Adrenal gland (tissue), 9 donors: ENCODE measurements at regions not wholly inside any gene's neighbourhood (a gene's known extent, or its start where the extent isn't known, plus 50 kb on each side); places are given as distances from the start of the nearest gene placed in this dataset.

Experiments
- DNase-seq, 7 donors: peaks; one replicate each; pipeline ENCODE4 v3.0.0-alpha.2; 2019 to 2020
- H3K27ac ChIP-seq, 5 donors: fragments of 200-600 bp; sonication (generic) in 4 of 5; 1 replicate in 3 of 5; 2 replicates in 2 of 5; pipeline versions ENCODE4 v1.5.1 to v1.8.0; 2016 to 2020; ENCODE audit warnings: mild to moderate bottlenecking in 1 of 5
- H3K27me3 ChIP-seq: fragments of 200-600 bp; 2 replicates; pipeline ENCODE4 v1.8.0; 2021
- H3K36me3 ChIP-seq, 2 donors: fragments of 200-600 bp; replicated peaks in 1 of 2; 1 replicate in 1 of 2; 2 replicates in 1 of 2; pipeline versions ENCODE4 v1.5.1 to v1.8.0; 2018 to 2022
- H3K4me1 ChIP-seq, 2 donors: fragments of 200-600 bp; replicated peaks in 1 of 2; 1 replicate in 1 of 2; 2 replicates in 1 of 2; pipeline versions ENCODE4 v1.5.1 to v1.8.0; 2018 to 2021
- H3K4me3 ChIP-seq, 4 donors: fragments of 200-600 bp; sonication (generic) in 3 of 4; one replicate each; pipeline ENCODE4 v1.5.1; 2016 to 2018
- H3K9me3 ChIP-seq, 3 donors: fragments of 200-600 bp; sonication (generic) in 1 of 3; replicated peaks in 1 of 3; 1 replicate in 2 of 3; 2 replicates in 1 of 3; pipeline versions ENCODE4 v1.5.1 to v1.8.0; 2016 to 2021
- POLR2A ChIP-seq, 2 donors: fragments of 450-650 bp; IDR thresholded peaks; one replicate each; pipeline ENCODE4 v1.6.1; 2017; ENCODE audit warnings: antibody characterized with exemption in 2 of 2, mild to moderate bottlenecking in 2 of 2, moderate library complexity in 1 of 2
- WGBS, 4 donors: extraction: QIAGEN DNeasy Blood & Tissue Kit in 2 of 4; methylation state at CpG; one replicate each; pipeline versions ENCODE4 v1.1.5 to v1.1.7; 2013 to 2017; 5-methylcytosine and 5-hydroxymethylcytosine counted together
- intact Hi-C, 2 donors: fragments of 100-400 bp; cut with DNase I; formaldehyde crosslinking; loops; one replicate each; pipeline versions ENCODE4 v1.14.1 to v1.15.0; 2022 to 2023
- TF ChIP-seq, protein P1 (sequence below), 6 experiments: fragments of 450-650 bp in 4 of 6; fragments of 200-600 bp in 2 of 6; sonication (generic) in 1 of 6; IDR thresholded peaks; 1 replicate in 5 of 6; 2 replicates in 1 of 6; pipeline versions ENCODE4 v1.5.1 to v1.8.0; 2016 to 2021; ENCODE audit warnings: antibody characterized with exemption in 6 of 6, mild to moderate bottlenecking in 2 of 6, moderate library complexity in 1 of 6
- donor health status: healthy with polysubstance abuse.
- donor health status: Bipolar disorder and iron deficiency.
- donor health status: DM: yes; HTN: yes; CAD: no.
- donor health status: DM: no; HTN: no; CAD: no.
- donor health status: DM: no; HTN: no; CAD: no.

DNA sequence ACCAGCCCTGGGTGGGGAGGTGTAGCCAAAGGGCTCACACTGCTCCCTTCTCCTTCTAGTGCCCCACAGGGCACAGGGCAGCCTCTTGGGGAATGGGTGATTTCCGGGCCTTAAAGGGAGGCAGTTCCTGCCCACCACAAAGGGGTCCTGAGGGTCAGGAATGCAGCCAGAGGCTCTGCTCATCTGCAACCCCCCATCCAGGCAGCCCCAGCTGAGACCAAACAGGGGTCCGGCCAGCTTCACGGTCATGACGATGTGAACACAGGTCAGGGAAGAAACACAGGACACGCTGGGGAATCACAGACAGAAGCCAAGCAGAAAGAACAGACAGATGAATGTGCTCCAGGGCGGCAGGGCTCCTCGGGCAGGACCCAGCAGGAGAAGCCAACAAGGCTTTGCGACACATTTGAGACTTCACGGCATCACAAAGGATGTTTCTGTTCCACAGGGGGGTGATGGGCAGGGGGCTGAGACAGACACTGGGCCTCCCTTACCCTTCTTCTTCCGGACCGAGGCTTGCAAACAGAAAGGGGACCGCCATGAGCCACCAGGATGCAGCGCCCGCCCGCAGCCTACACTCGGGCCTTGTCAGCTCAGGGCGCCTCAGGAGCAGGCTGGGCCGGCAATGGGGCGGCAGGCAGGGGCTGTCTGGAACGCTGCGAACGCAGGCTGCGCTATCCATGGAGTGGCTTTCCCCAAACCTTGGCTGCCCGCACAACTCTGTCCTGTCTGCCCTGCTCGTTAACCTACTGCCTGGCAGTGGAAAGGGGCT lies 101.9 kb downstream of the CTTN start:
- TF ChIP-seq, protein P1, sequence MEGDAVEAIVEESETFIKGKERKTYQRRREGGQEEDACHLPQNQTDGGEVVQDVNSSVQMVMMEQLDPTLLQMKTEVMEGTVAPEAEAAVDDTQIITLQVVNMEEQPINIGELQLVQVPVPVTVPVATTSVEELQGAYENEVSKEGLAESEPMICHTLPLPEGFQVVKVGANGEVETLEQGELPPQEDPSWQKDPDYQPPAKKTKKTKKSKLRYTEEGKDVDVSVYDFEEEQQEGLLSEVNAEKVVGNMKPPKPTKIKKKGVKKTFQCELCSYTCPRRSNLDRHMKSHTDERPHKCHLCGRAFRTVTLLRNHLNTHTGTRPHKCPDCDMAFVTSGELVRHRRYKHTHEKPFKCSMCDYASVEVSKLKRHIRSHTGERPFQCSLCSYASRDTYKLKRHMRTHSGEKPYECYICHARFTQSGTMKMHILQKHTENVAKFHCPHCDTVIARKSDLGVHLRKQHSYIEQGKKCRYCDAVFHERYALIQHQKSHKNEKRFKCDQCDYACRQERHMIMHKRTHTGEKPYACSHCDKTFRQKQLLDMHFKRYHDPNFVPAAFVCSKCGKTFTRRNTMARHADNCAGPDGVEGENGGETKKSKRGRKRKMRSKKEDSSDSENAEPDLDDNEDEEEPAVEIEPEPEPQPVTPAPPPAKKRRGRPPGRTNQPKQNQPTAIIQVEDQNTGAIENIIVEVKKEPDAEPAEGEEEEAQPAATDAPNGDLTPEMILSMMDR (IDR thresholded peaks at IDR 0.05), result no peak
- no peak for TF ChIP-seq POLR2A (IDR thresholded peaks at IDR 0.05)
- intact Hi-C loops, result no loop called here
- no peaks in the 10 kb centered on the region for H3K36me3 ChIP-seq
- no peaks in the 10 kb centered on the region for H3K27me3 ChIP-seq
- no peaks in the 10 kb centered on the region for H3K9me3 ChIP-seq
- DNase-seq, result no peak
- H3K4me1 ChIP-seq, result no peaks in the 10 kb centered on the region
- peak overlapping the region in 1 of 5 donors; percentile 56 for H3K27ac ChIP-seq
- WGBS, 4 donors, result 94 to 96% (median 95%) methylated on average over 17 to 25 of the region's 25 CpGs
- H3K4me3 ChIP-seq, result no peak overlapping the region

DNA sequence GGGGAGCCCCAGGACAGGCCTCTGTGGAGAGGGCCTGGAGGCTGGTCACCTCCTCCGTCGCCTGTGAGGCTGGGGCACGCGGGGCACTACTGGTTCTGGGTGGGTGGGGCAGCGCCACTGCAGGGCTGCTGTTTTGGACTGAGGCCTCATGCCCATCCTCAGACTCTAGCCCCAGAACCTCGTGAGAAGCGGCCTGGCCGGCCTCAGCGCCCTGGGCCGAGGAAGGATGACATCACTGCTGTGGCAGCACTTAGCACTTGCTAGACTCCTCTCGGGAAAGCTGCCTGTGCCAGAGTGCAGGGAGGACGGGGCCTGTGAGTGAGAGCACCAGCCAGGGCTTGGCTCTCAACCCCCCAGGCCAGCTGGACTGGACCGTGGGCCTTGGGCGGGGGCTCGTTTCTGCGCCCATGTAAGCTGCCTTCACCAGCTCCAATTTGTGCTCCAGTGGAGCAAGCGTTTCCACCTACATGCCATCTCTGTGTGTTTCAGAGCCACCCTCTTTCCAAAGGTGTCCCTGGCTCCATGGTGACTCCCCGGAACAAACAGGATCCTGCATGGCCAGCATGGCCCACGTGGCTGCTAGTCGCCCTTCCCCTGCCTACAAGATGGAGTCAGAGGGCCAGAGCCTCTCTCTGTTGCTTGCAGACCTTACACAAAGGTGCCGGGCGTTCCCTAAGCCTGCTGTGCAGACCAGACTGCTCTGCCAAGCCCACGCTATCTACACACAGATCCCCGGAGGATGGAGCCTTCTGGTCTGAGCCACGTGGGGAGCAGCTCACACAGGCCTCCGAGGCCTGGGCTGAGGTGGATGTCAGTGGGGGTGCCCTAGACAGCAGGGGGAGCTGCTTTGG lies 102.9 kb downstream of the CTTN start:
- TF ChIP-seq, protein P1 (IDR thresholded peaks at IDR 0.05), result no peak
- TF ChIP-seq POLR2A (IDR thresholded peaks at IDR 0.05), result no peak
- DNase-seq, result peak in 1 of 7 donors; percentile 67
- peak overlapping the region in 1 of 5 donors; percentile 56 for H3K27ac ChIP-seq

DNA sequence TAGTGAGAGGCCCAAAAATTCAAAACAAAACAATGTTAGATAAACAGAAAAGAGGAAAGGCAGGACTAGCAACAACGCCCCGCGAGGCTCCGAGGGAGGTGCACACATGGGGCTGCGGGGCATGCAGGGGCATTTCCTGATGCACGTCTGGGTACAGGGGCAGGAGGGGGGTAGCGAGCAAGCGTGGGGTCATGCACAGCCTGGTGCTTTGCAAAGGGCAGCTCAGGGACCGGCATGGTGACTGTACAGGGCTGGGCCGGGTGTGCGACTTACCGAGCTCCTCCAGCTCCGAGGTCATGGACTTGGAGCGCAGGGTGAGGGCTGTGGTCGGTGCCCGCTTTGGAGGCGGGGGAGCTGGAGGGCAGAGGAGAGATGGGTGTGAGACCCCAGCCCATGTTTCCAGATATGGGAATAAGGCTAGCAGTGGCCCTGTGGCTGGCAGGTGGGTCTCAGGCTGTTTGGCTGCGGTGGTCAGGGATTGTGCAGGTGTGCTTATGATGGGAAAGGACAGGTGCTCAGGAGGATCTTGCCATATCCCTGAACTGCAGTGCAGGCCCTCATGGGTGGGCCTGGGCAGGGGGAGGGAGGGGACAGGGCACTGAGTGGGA lies 103.7 kb downstream of the CTTN start:
- H3K27ac ChIP-seq, result peak overlapping the region in 1 of 5 donors; percentile 56
- no peak for DNase-seq

More for the DNA sequence above, 102.9 kb downstream of the CTTN start:
- H3K4me3 ChIP-seq, result no peak overlapping the region
- intact Hi-C loops, result no loop called here
- no peaks in the 10 kb centered on the region for H3K4me1 ChIP-seq
- no peaks in the 10 kb centered on the region for H3K27me3 ChIP-seq
- no peaks in the 10 kb centered on the region for H3K36me3 ChIP-seq
- no peaks in the 10 kb centered on the region for H3K9me3 ChIP-seq
- 83 to 91% (median 87%) methylated on average over 12 to 26 of the region's 26 CpGs for WGBS, 4 donors

More for the DNA sequence above, 103.7 kb downstream of the CTTN start:
- Histone ChIP-seq H3K27me3 (no peaks in the 10 kb centered on the region), H3K36me3 (no peaks in the 10 kb centered on the region), H3K9me3 (no peaks in the 10 kb centered on the region), H3K4me1 (no peaks in the 10 kb centered on the region), H3K4me3 (no peak overlapping the region)
- TF ChIP-seq, protein P1 (IDR thresholded peaks at IDR 0.05), result no peak
- no peak for TF ChIP-seq POLR2A (IDR thresholded peaks at IDR 0.05)
- 91 to 97% (median 94%) methylated on average over 17 to 18 of the region's 18 CpGs for WGBS, 4 donors
- intact Hi-C loops, result no loop called here
